H9 (cell line): ENCODE measurements at regions not wholly inside any gene's neighbourhood (a gene's known extent, or its start where the extent isn't known, plus 50 kb on each side); places are given as distances from the start of the nearest gene placed in this dataset.

Source experiments
- DNase-seq: peaks from one replicate; pipeline ENCODE4 v3.0.0-alpha.2; 2017
- H2AFZ ChIP-seq: one replicate; pipeline ENCODE4 v1.6.1; 2013; ENCODE audit warnings: mild to moderate bottlenecking, low read length, control low read depth, moderate library complexity
- H2AK5ac ChIP-seq: 2 replicates; pipeline ENCODE4 v1.6.1; 2013; ENCODE audit warnings: low read length, control low read depth, mixed read lengths; ENCODE audit not compliant: insufficient read length
- H2BK120ac ChIP-seq: one replicate; pipeline ENCODE4 v1.6.1; 2013; ENCODE audit warnings: low read depth, mild to moderate bottlenecking, low read length, control low read depth, inconsistent platforms; ENCODE audit not compliant: poor library complexity, severe bottlenecking
- H2BK12ac ChIP-seq: 2 replicates; pipeline ENCODE4 v1.6.1; 2013; ENCODE audit warnings: low read length, control low read depth, mixed read lengths, low read depth; ENCODE audit not compliant: insufficient read length
- H2BK15ac ChIP-seq: 2 replicates; pipeline ENCODE4 v1.6.1; 2013; ENCODE audit warnings: low read depth, low read length, control low read depth
- H2BK20ac ChIP-seq: one replicate; pipeline ENCODE4 v1.6.1; 2013; ENCODE audit warnings: low read depth, mild to moderate bottlenecking, low read length, control low read depth, inconsistent platforms; ENCODE audit not compliant: poor library complexity, severe bottlenecking
- H2BK5ac ChIP-seq: 2 replicates; pipeline ENCODE4 v1.6.1; 2013; ENCODE audit warnings: low read length, control low read depth, mixed read lengths; ENCODE audit not compliant: insufficient read length
- H3K14ac ChIP-seq: 2 replicates; pipeline ENCODE4 v1.6.1; 2013; ENCODE audit warnings: low read length, control low read depth; ENCODE audit not compliant: insufficient read depth
- H3K18ac ChIP-seq: 2 replicates; pipeline ENCODE4 v1.6.1; 2013; ENCODE audit warnings: low read depth, mild to moderate bottlenecking, mixed read lengths, low read length, control low read depth; ENCODE audit not compliant: insufficient read length
- H3K23ac ChIP-seq: 2 replicates; pipeline ENCODE4 v1.6.1; 2013; ENCODE audit warnings: low read length, control low read depth, mixed read lengths, low read depth; ENCODE audit not compliant: insufficient read length
- H3K23me2 ChIP-seq: 2 replicates; pipeline ENCODE4 v1.6.1; 2013; ENCODE audit warnings: low read depth, mild to moderate bottlenecking, mixed read lengths, low read length, control low read depth; ENCODE audit not compliant: insufficient read length, poor library complexity, severe bottlenecking
- H3K27ac ChIP-seq: 2 replicates; pipeline ENCODE4 v1.5.1; 2013; ENCODE audit warnings: low read length, control low read depth, mixed read lengths, low read depth; ENCODE audit not compliant: insufficient read length
- H3K27me3 ChIP-seq: 2 replicates; pipeline ENCODE4 v1.6.1; 2013; ENCODE audit warnings: low read length, control low read depth, inconsistent platforms; ENCODE audit not compliant: insufficient read depth
- H3K4ac ChIP-seq: 2 replicates; pipeline ENCODE4 v1.6.1; 2013; ENCODE audit warnings: low read depth, mild to moderate bottlenecking, control low read depth, inconsistent platforms, low read length, moderate library complexity
- H3K4me1 ChIP-seq: 2 replicates; pipeline ENCODE4 v1.6.1; 2013; ENCODE audit warnings: low read length, control low read depth, inconsistent platforms; ENCODE audit not compliant: insufficient read depth
- H3K4me2 ChIP-seq: 2 replicates; pipeline ENCODE4 v1.6.1; 2013; ENCODE audit warnings: low read length, control low read depth, mixed read lengths; ENCODE audit not compliant: insufficient read length, insufficient read depth
- H3K56ac ChIP-seq: 2 replicates; pipeline ENCODE4 v1.6.1; 2013; ENCODE audit warnings: low read depth, mild to moderate bottlenecking, mixed read lengths, low read length, control low read depth; ENCODE audit not compliant: insufficient read length
- H3K79me1 ChIP-seq: 2 replicates; pipeline ENCODE4 v1.6.1; 2013; ENCODE audit warnings: low read depth, mild to moderate bottlenecking, moderate library complexity, low read length, control low read depth, inconsistent platforms; ENCODE audit not compliant: insufficient read depth, poor library complexity, severe bottlenecking
- H3K79me2 ChIP-seq: 2 replicates; pipeline ENCODE4 v1.6.1; 2013; ENCODE audit warnings: low read length, control low read depth, inconsistent platforms; ENCODE audit not compliant: insufficient read depth
- H3K9ac ChIP-seq: 2 replicates; pipeline ENCODE4 v1.6.1; 2013; ENCODE audit warnings: low read length, control low read depth, mixed read lengths; ENCODE audit not compliant: insufficient read length; ENCODE audit errors: extremely low read depth
- H3K9me3 ChIP-seq: one replicate; pipeline ENCODE4 v1.6.1; 2013; ENCODE audit warnings: low read depth, low read length, inconsistent platforms; ENCODE audit not compliant: control insufficient read depth
- H3T11ph ChIP-seq: one replicate; pipeline ENCODE4 v1.6.1; 2013; ENCODE audit warnings: mild to moderate bottlenecking, low read length, control low read depth, inconsistent platforms
- H4K20me1 ChIP-seq: one replicate; pipeline ENCODE4 v1.6.1; 2013; ENCODE audit not compliant: control insufficient read depth, insufficient read length, insufficient read depth
- H4K5ac ChIP-seq: 2 replicates; pipeline ENCODE4 v1.6.1; 2013; ENCODE audit warnings: low read depth, mild to moderate bottlenecking, mixed read lengths, low read length, control low read depth; ENCODE audit not compliant: insufficient read length
- H4K8ac ChIP-seq: replicated peaks from 2 replicates; pipeline ENCODE4 v1.6.1; 2013; ENCODE audit warnings: low read length, control low read depth, mixed read lengths, low read depth; ENCODE audit not compliant: insufficient read length
- H4K91ac ChIP-seq: 2 replicates; pipeline ENCODE4 v1.6.1; 2013; ENCODE audit warnings: low read depth, mild to moderate bottlenecking, moderate library complexity, mixed read lengths, low read length, control low read depth; ENCODE audit not compliant: insufficient read length
- H3K27ac Mint-ChIP-seq, 3 experiments: 2 replicates in 2 of 3; 3 replicates in 1 of 3; pipeline ENCODE4 v1.8.0; 2020 to 2021; ENCODE audit warnings: mixed read lengths in 3 of 3, mild to moderate bottlenecking in 1 of 3, moderate library complexity in 1 of 3
- H3K27me3 Mint-ChIP-seq: 2 replicates; pipeline ENCODE4 v1.8.0; 2021; ENCODE audit warnings: low read depth, mild to moderate bottlenecking, moderate library complexity, mixed read lengths
- H3K36me3 Mint-ChIP-seq, 3 experiments: 2 replicates in 2 of 3; 3 replicates in 1 of 3; pipeline ENCODE4 v1.8.0; 2020 to 2021; ENCODE audit warnings: low read depth in 3 of 3, mixed read lengths in 3 of 3; ENCODE audit not compliant: insufficient read depth in 1 of 3
- H3K4me1 Mint-ChIP-seq, 2 experiments: 2 replicates each; pipeline ENCODE4 v1.8.0; 2020; ENCODE audit warnings: mixed read lengths in 2 of 2
- H3K4me3 Mint-ChIP-seq, 2 experiments: 2 replicates in 1 of 2; 3 replicates in 1 of 2; pipeline ENCODE4 v1.8.0; 2020 to 2021; ENCODE audit warnings: mild to moderate bottlenecking in 2 of 2, mixed read lengths in 2 of 2, moderate library complexity in 1 of 2
- H3K9me3 Mint-ChIP-seq, 2 experiments: 2 replicates in 1 of 2; 3 replicates in 1 of 2; pipeline ENCODE4 v1.8.0; 2020; ENCODE audit warnings: mild to moderate bottlenecking in 2 of 2, mixed read lengths in 2 of 2, moderate library complexity in 1 of 2
- WGBS: extraction: QIAGEN DNeasy Blood & Tissue Kit; methylation state at CpG from one replicate; pipeline ENCODE4 v1.1.7; 2013; ENCODE audit warnings: missing lambda C conversion rate, low lambda C conversion rate, mixed read lengths; ENCODE audit not compliant: insufficient read length; ENCODE audit errors: extremely low coverage; 5-methylcytosine and 5-hydroxymethylcytosine counted together
- TF ChIP-seq, protein P1 (sequence below): fragments of 200-600 bp; sonication (generic); conservative IDR thresholded peaks from 3 replicates; pipeline ENCODE4 v1.8.0; 2021; ENCODE audit warnings: antibody characterized with exemption, mild to moderate bottlenecking

DNA sequence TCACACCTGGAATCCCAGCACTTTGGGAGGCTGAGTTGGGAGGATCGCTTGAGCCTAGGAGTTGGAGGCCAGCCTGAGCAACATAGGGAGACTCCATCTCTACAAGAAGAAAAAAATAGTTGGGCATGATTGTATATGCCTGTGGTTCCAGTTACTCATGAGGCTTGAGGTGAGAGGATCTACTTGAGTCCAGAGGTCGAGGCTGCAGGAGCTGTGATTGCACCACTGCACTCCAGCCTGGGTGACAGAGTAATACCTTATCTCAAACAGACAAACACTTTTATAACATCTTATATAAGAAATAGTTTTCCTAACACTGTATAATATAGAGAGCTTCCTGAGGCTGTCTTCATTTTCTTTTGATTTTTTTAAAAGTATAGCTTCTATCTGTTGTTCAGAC, 448.4 kb upstream of the COBL start:
- Histone ChIP-seq H3K79me1 (no peaks in the 10 kb centered on the region), H3K18ac (no peak overlapping the region), H3K79me2 (no peaks in the 10 kb centered on the region), H3T11ph (no peak overlapping the region), H2AK5ac (no peak overlapping the region), H2AFZ (no peak overlapping the region), H3K27me3 (no peaks in the 10 kb centered on the region), H2BK15ac (no peak overlapping the region), H3K56ac (no peak overlapping the region), H3K4ac (no peak overlapping the region), H3K23me2 (no peaks in the 10 kb centered on the region), H4K5ac (no peak overlapping the region), H3K27ac (no peak overlapping the region), H3K4me2 (no peak overlapping the region), H4K20me1 (no peaks in the 10 kb centered on the region), H3K9me3 (no peaks in the 10 kb centered on the region), H3K23ac (no peak overlapping the region), H4K91ac (no peak overlapping the region), H3K4me1 (no peaks in the 10 kb centered on the region), H2BK12ac (no peak overlapping the region), H2BK20ac (no peak overlapping the region), H3K9ac (no peak overlapping the region), H2BK120ac (no peak overlapping the region), H2BK5ac (no peak overlapping the region), H4K8ac (no peak overlapping the region), H3K14ac (no peak overlapping the region)
- H3K9me3 Mint-ChIP-seq: no peaks in the 10 kb centered on the region
- H3K4me3 Mint-ChIP-seq: no peak overlapping the region
- WGBS: no CpG with 5 or more reads among the region's 2 CpGs
- DNase-seq: no peak
- TF ChIP-seq, protein P1, sequence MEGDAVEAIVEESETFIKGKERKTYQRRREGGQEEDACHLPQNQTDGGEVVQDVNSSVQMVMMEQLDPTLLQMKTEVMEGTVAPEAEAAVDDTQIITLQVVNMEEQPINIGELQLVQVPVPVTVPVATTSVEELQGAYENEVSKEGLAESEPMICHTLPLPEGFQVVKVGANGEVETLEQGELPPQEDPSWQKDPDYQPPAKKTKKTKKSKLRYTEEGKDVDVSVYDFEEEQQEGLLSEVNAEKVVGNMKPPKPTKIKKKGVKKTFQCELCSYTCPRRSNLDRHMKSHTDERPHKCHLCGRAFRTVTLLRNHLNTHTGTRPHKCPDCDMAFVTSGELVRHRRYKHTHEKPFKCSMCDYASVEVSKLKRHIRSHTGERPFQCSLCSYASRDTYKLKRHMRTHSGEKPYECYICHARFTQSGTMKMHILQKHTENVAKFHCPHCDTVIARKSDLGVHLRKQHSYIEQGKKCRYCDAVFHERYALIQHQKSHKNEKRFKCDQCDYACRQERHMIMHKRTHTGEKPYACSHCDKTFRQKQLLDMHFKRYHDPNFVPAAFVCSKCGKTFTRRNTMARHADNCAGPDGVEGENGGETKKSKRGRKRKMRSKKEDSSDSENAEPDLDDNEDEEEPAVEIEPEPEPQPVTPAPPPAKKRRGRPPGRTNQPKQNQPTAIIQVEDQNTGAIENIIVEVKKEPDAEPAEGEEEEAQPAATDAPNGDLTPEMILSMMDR: no peak
- H3K4me1 Mint-ChIP-seq: peaks cover 0 to 3% of the 10 kb centered on the region in 2 experiments; a peak in 1 of 4 replicates
- no peaks in the 10 kb centered on the region for H3K27me3 Mint-ChIP-seq
- H3K27ac Mint-ChIP-seq: no peak overlapping the region
- H3K36me3 Mint-ChIP-seq: no peaks in the 10 kb centered on the region
